HCT116 (cell line): ENCODE measurements at regions not wholly inside any gene's neighbourhood (a gene's known extent, or its start where the extent isn't known, plus 50 kb on each side); places are given as distances from the start of the nearest gene placed in this dataset.

ENCODE experiments used
- ATAC-seq: fragments of 200-7000 bp; cut with Tn5 transposase; 2 replicates; pipeline ENCODE4 v1.9.1; 2020; ENCODE audit warnings: mild to moderate bottlenecking, moderate library complexity
- BruUV-seq: library from RNA; stranded (reverse); fragments of 400-500 nt; replicated peaks from 2 replicates; lab custom pipeline; 2021; lab: Mats Ljungman, UMichigan
- CTCF ChIA-PET: fragments of 300-600 bp; sonication (Branson Sonifier 250); formaldehyde crosslinking; loops from one replicate; lab custom pipeline; 2021; ENCODE audit warnings: antibody characterized with exemption; lab: Charles Lee
- POLR2A ChIA-PET: fragments of 300-600, 350-600 bp; sonication (Branson Sonifier 250); formaldehyde crosslinking; loops from one replicate; lab custom pipeline; 2021; ENCODE audit warnings: antibody characterized with exemption; lab: Charles Lee
- RAD21 ChIA-PET, 2 experiments: fragments of 300-600 bp; sonication (Branson Sonifier 250); formaldehyde crosslinking; loops; one replicate each; lab custom pipeline; 2023; ENCODE audit warnings: low total read pairs in 2 of 2; ENCODE audit not compliant: uncharacterized antibody in 2 of 2, unreplicated experiment in 2 of 2, low non-redundant PET in 1 of 2; lab: Charles Lee
- DNase-seq: peaks from one replicate; pipeline ENCODE4 v3.0.0-alpha.2; 2010; ENCODE audit warnings: low read depth, low spot score
- H2AFZ ChIP-seq: fragments of 200-600 bp; shearing (Covaris generic), sonication (generic); 2 replicates; pipeline ENCODE4 v1.6.1; 2017; ENCODE audit warnings: low read depth, mixed run types, mixed read lengths, antibody characterized with exemption, low read length; ENCODE audit not compliant: poor library complexity, severe bottlenecking
- H3K27ac ChIP-seq: 2 replicates; pipeline ENCODE4 v1.5.1; 2012; ENCODE audit warnings: low read depth, low read length
- H3K27me3 ChIP-seq: fragments of 200-600 bp; sonication (generic); 2 replicates; pipeline ENCODE4 v1.6.1; 2016; ENCODE audit warnings: mixed run types, low read length, mixed read lengths; ENCODE audit not compliant: insufficient read depth
- H3K36me3 ChIP-seq, 2 experiments: fragments of 200-500 bp in 1 of 2; fragments of 200-600 bp in 1 of 2; sonication (Bioruptor generic) in 1 of 2; sonication (generic) in 1 of 2; 2 replicates each; pipeline versions ENCODE4 v1.5.1 to v1.6.1; 2014 to 2016; ENCODE audit warnings: low read length in 2 of 2, inconsistent platforms in 1 of 2, mixed read lengths in 1 of 2, mixed run types in 1 of 2; ENCODE audit not compliant: insufficient read depth in 2 of 2, control insufficient read depth in 1 of 2
- H3K4me1 ChIP-seq, 2 experiments: fragments of 200-600 bp in 1 of 2; sonication (generic) in 1 of 2; 2 replicates each; pipeline versions ENCODE4 v1.5.1 to v1.6.1; 2012 to 2017; ENCODE audit warnings: low read length in 2 of 2, inconsistent platforms in 1 of 2, mild to moderate bottlenecking in 1 of 2, mixed read lengths in 1 of 2, mixed run types in 1 of 2, moderate library complexity in 1 of 2; ENCODE audit not compliant: insufficient read depth in 2 of 2, control insufficient read depth in 1 of 2
- H3K4me2 ChIP-seq: fragments of 200-600 bp; sonication (generic); 2 replicates; pipeline ENCODE4 v1.6.1; 2017; ENCODE audit warnings: mixed run types, low read length, mixed read lengths
- H3K4me3 ChIP-seq, 2 experiments: fragments of 200-600 bp in 1 of 2; sonication (generic) in 1 of 2; replicated peaks in 1 of 2; 2 replicates each; pipeline ENCODE4 v1.5.1; 2011 to 2016; ENCODE audit warnings: low read length in 2 of 2, control low read depth in 1 of 2, low read depth in 1 of 2, mild to moderate bottlenecking in 1 of 2, mixed read lengths in 1 of 2, mixed run types in 1 of 2
- H3K79me2 ChIP-seq: fragments of 200-600 bp; sonication (generic); 2 replicates; pipeline ENCODE4 v1.6.1; 2017; ENCODE audit warnings: mild to moderate bottlenecking, mixed run types, low read length, moderate library complexity, mixed read lengths; ENCODE audit not compliant: insufficient read depth
- H3K9ac ChIP-seq: fragments of 200-600 bp; sonication (generic); 2 replicates; pipeline ENCODE4 v1.6.1; 2016; ENCODE audit warnings: low read length, mixed read lengths
- H3K9me2 ChIP-seq: fragments of 200-600 bp; sonication (generic), shearing (Covaris generic); 2 replicates; pipeline ENCODE4 v1.6.1; 2017; ENCODE audit warnings: mixed run types, mild to moderate bottlenecking, moderate library complexity; ENCODE audit not compliant: insufficient read depth
- H3K9me3 ChIP-seq, 2 experiments: fragments of 200-500 bp in 1 of 2; fragments of 200-600 bp in 1 of 2; sonication (Bioruptor generic) in 1 of 2; sonication (generic) in 1 of 2; 2 replicates each; pipeline ENCODE4 v1.6.1; 2014 to 2017; ENCODE audit warnings: low read length in 2 of 2, mixed read lengths in 2 of 2, inconsistent platforms in 1 of 2, low read depth in 1 of 2, mild to moderate bottlenecking in 1 of 2, mixed run types in 1 of 2, moderate library complexity in 1 of 2; ENCODE audit not compliant: control insufficient read depth in 1 of 2, insufficient read depth in 1 of 2
- H4K20me1 ChIP-seq: fragments of 200-600 bp; sonication (generic), shearing (Covaris generic); 2 replicates; pipeline ENCODE4 v1.6.1; 2017; ENCODE audit warnings: mixed run types, mild to moderate bottlenecking, moderate library complexity; ENCODE audit not compliant: insufficient read depth
- CBX3 ChIP-seq: IDR thresholded peaks from 2 replicates; pipeline ENCODE4 v1.6.1; 2012; ENCODE audit warnings: low read depth
- CEBPB ChIP-seq: IDR thresholded peaks from 2 replicates; pipeline ENCODE4 v1.6.1; 2012; ENCODE audit warnings: low read depth
- EZH2phosphoT487 ChIP-seq: fragments of 200-600 bp; IDR thresholded peaks from 2 replicates; pipeline ENCODE4 v1.6.1; 2018; ENCODE audit warnings: antibody characterized with exemption, borderline replicate concordance
- JUND ChIP-seq: IDR thresholded peaks from 2 replicates; pipeline ENCODE4 v1.6.1; 2012
- POLR2AphosphoS5 ChIP-seq: IDR thresholded peaks from 2 replicates; pipeline ENCODE4 v1.6.1; 2011; ENCODE audit warnings: mild to moderate bottlenecking, low read depth, low read length, moderate library complexity
- SIN3A ChIP-seq: IDR thresholded peaks from 2 replicates; pipeline ENCODE4 v1.6.1; 2012; ENCODE audit warnings: low read depth
- ZFX ChIP-seq: fragments of 450-650 bp; IDR thresholded peaks from 2 replicates; pipeline ENCODE4 v1.6.1; 2017
- ZNF274 ChIP-seq: fragments of 200-500 bp; sonication (Bioruptor generic); IDR thresholded peaks from 2 replicates; pipeline ENCODE4 v1.6.1; 2014; ENCODE audit warnings: mild to moderate bottlenecking, low read depth, low read length, inconsistent platforms
- intact Hi-C: fragments of 100-400 bp; cut with micrococcal nuclease; formaldehyde crosslinking; loops from 2 replicates; pipeline ENCODE4 v1.10.0; 2022
- TF ChIP-seq, protein P1 (sequence below): IDR thresholded peaks from 2 replicates; pipeline ENCODE4 v1.6.1; 2012; ENCODE audit warnings: low read depth
- TF ChIP-seq, protein P2 (sequence below): IDR thresholded peaks from 2 replicates; pipeline ENCODE4 v1.6.1; 2012

DNA sequence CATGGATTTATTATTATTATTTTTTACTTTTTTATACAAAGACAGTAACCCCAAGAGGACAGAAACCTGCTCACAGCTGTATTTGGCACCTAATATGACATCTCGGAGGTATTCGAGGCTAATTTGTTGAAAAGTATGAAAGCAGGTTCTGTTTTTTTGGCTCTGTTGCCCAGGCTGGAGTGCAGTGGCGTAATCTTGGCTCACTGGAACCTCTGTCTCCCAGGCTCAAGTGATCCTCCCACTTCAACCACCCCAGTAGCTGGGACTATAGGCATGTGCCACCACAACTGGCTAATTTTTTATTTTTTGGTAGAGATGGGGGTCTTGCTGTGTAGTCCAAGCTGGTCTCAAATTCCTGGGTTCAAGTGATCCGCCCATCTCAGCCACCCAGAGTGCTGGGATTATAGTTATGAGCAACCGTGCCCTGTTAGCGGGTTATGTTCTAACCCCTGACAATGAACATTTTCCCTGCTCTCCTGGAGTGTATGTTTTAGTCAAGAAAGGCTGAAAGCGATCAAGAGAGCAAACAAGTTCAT, 53.7 kb upstream of the ZNF217 start:
- intact Hi-C loops = no loop called here
- ChIA-PET CTCF (no interaction called here), POLR2A (no interaction called here), RAD21 (no interaction called here)
- H3K4me3 ChIP-seq = no peak overlapping the region
- no peaks in the 10 kb centered on the region for H3K9me3 ChIP-seq
- no peak for ATAC-seq
- no peaks in the 10 kb centered on the region for H3K36me3 ChIP-seq
- H3K4me2 ChIP-seq = no peak overlapping the region
- no peak for DNase-seq
- no peaks in the 10 kb centered on the region for H3K27me3 ChIP-seq
- H4K20me1 ChIP-seq = no peaks in the 10 kb centered on the region
- H2AFZ ChIP-seq = no peak overlapping the region
- H3K79me2 ChIP-seq = no peaks in the 10 kb centered on the region
- no peak for TF ChIP-seq CEBPB
- TF ChIP-seq ZFX = no peak
- no peak for TF ChIP-seq SIN3A
- TF ChIP-seq ZNF274 = no peak
- no peak for TF ChIP-seq EZH2phosphoT487
- TF ChIP-seq POLR2AphosphoS5 = no peak
- TF ChIP-seq, protein P1, sequence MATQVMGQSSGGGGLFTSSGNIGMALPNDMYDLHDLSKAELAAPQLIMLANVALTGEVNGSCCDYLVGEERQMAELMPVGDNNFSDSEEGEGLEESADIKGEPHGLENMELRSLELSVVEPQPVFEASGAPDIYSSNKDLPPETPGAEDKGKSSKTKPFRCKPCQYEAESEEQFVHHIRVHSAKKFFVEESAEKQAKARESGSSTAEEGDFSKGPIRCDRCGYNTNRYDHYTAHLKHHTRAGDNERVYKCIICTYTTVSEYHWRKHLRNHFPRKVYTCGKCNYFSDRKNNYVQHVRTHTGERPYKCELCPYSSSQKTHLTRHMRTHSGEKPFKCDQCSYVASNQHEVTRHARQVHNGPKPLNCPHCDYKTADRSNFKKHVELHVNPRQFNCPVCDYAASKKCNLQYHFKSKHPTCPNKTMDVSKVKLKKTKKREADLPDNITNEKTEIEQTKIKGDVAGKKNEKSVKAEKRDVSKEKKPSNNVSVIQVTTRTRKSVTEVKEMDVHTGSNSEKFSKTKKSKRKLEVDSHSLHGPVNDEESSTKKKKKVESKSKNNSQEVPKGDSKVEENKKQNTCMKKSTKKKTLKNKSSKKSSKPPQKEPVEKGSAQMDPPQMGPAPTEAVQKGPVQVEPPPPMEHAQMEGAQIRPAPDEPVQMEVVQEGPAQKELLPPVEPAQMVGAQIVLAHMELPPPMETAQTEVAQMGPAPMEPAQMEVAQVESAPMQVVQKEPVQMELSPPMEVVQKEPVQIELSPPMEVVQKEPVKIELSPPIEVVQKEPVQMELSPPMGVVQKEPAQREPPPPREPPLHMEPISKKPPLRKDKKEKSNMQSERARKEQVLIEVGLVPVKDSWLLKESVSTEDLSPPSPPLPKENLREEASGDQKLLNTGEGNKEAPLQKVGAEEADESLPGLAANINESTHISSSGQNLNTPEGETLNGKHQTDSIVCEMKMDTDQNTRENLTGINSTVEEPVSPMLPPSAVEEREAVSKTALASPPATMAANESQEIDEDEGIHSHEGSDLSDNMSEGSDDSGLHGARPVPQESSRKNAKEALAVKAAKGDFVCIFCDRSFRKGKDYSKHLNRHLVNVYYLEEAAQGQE = no peak
- TF ChIP-seq CBX3 = no peak
- TF ChIP-seq JUND = no peak
- TF ChIP-seq, protein P2, sequence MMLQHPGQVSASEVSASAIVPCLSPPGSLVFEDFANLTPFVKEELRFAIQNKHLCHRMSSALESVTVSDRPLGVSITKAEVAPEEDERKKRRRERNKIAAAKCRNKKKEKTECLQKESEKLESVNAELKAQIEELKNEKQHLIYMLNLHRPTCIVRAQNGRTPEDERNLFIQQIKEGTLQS = no peak
- H3K27ac ChIP-seq = no peak overlapping the region
- H3K9ac ChIP-seq = no peak overlapping the region
- no TSS peak for BruUV-seq
- peaks cover 19 to 21% of the 10 kb centered on the region in 2 experiments for H3K4me1 ChIP-seq
- H3K9me2 ChIP-seq = no peaks in the 10 kb centered on the region
